Vagina (tissue), 2 donors: ENCODE measurements at regions not wholly inside any gene's neighbourhood (a gene's known extent, or its start where the extent isn't known, plus 50 kb on each side); places are given as distances from the start of the nearest gene placed in this dataset.

Experiments
- DNase-seq, 2 donors: peaks; one replicate each; pipeline ENCODE4 v3.0.0-alpha.2; 2017; ENCODE audit errors: extremely low spot score in 2 of 2
- H3K27ac ChIP-seq: fragments of 200-600 bp; sonication (generic); one replicate; pipeline ENCODE4 v1.5.1; 2019
- H3K27me3 ChIP-seq: fragments of 200-600 bp; sonication (generic); one replicate; pipeline ENCODE4 v1.5.1; 2019
- H3K36me3 ChIP-seq, 2 donors: fragments of 200-600 bp; sonication (generic); one replicate each; pipeline ENCODE4 v1.5.1; 2017 to 2019
- H3K4me1 ChIP-seq: fragments of 200-600 bp; sonication (generic); one replicate; pipeline ENCODE4 v1.5.1; 2019
- H3K4me3 ChIP-seq, 2 donors: fragments of 200-600 bp; sonication (generic); 1 replicate in 1 of 2; 2 replicates in 1 of 2; pipeline ENCODE4 v1.5.1; 2016 to 2019
- H3K9me3 ChIP-seq: fragments of 200-600 bp; sonication (generic); one replicate; pipeline ENCODE4 v1.5.1; 2019
- CTCF ChIP-seq, 3 experiments: fragments of 450-650 bp in 2 of 3; fragments of 200-600 bp in 1 of 3; sonication (generic) in 1 of 3; IDR thresholded peaks; one replicate each; pipeline ENCODE4 v1.5.1; 2017 to 2019; ENCODE audit warnings: antibody characterized with exemption in 3 of 3, mild to moderate bottlenecking in 2 of 3, moderate library complexity in 2 of 3
- POLR2A ChIP-seq, 2 donors: fragments of 450-650 bp; IDR thresholded peaks; one replicate each; pipeline ENCODE4 v1.6.1; 2017; ENCODE audit warnings: antibody characterized with exemption in 2 of 2, mild to moderate bottlenecking in 2 of 2, moderate library complexity in 2 of 2
- POLR2AphosphoS5 ChIP-seq, 2 donors: sonication (generic); formaldehyde crosslinking; IDR thresholded peaks; one replicate each; pipeline ENCODE4 v1.9.0; 2017; ENCODE audit warnings: antibody characterized with exemption in 2 of 2, mild to moderate bottlenecking in 2 of 2, low read depth in 1 of 2; ENCODE audit not compliant: insufficient read depth in 1 of 2
- intact Hi-C: fragments of 100-400 bp; cut with DNase I; formaldehyde crosslinking; loops from one replicate; pipeline ENCODE4 v1.15.1; 2023

- Histone ChIP-seq H3K36me3 (no peaks in the 10 kb centered on the region), H3K9me3 (no peaks in the 10 kb centered on the region), H3K4me3 (no peak overlapping the region), H3K27ac (peak overlapping the region; percentile 17), H3K4me1 (peaks cover 29% of the 10 kb centered on the region), H3K27me3 (no peaks in the 10 kb centered on the region)
- DNase-seq, result no peak
- no peak for TF ChIP-seq POLR2A (IDR thresholded peaks at IDR 0.05)
- no peak for TF ChIP-seq POLR2AphosphoS5 (IDR thresholded peaks at IDR 0.05; ENCODE audit: insufficient read depth in 1 of 2, low read depth in 1 of 2)
- intact Hi-C loops, result no loop called here
Observed at GRCh38 chr3:106126067-106126845, 257.4 kb upstream of the CBLB start.

- no peaks in the 10 kb centered on the region for H3K9me3 ChIP-seq
- TF ChIP-seq CTCF (IDR thresholded peaks at IDR 0.05) (no peak), POLR2AphosphoS5 (IDR thresholded peaks at IDR 0.05; ENCODE audit: insufficient read depth in 1 of 2, low read depth in 1 of 2) (no peak), POLR2A (IDR thresholded peaks at IDR 0.05) (no peak)
- intact Hi-C loops, result no loop called here
Observed at GRCh38 chr3:106126846-106127235, 258.0 kb upstream of the CBLB start.

GRCh38 chr3:106129939-106130338 lies 261.1 kb upstream of the CBLB start:
- TF ChIP-seq POLR2AphosphoS5 (IDR thresholded peaks at IDR 0.05; ENCODE audit: insufficient read depth in 1 of 2, low read depth in 1 of 2), result no peak
- TF ChIP-seq CTCF (IDR thresholded peaks at IDR 0.05), result no peak
- no peak for TF ChIP-seq POLR2A (IDR thresholded peaks at IDR 0.05)

More at GRCh38 chr3:106126846-106127235, 258.0 kb upstream of the CBLB start:
- H3K27ac ChIP-seq, result peak overlapping the region; percentile 11
- H3K4me1 ChIP-seq, result peaks cover 33% of the 10 kb centered on the region
- H3K27me3 ChIP-seq, result no peaks in the 10 kb centered on the region
- no peak for DNase-seq
- no peak overlapping the region for H3K4me3 ChIP-seq
- H3K36me3 ChIP-seq, result no peaks in the 10 kb centered on the region

GRCh38 chr3:106130384-106131198 lies 261.8 kb upstream of the CBLB start:
- DNase-seq, result no peak
- TF ChIP-seq POLR2A (IDR thresholded peaks at IDR 0.05), result no peak
- no peak for TF ChIP-seq CTCF (IDR thresholded peaks at IDR 0.05)
- TF ChIP-seq POLR2AphosphoS5 (IDR thresholded peaks at IDR 0.05; ENCODE audit: insufficient read depth in 1 of 2, low read depth in 1 of 2), result no peak
- Histone ChIP-seq H3K36me3 (no peaks in the 10 kb centered on the region), H3K27me3 (no peaks in the 10 kb centered on the region), H3K4me3 (no peak overlapping the region), H3K27ac (no peak overlapping the region), H3K9me3 (no peaks in the 10 kb centered on the region), H3K4me1 (peaks cover 24% of the 10 kb centered on the region)
- intact Hi-C loops, result no loop called here

More at GRCh38 chr3:106129939-106130338, 261.1 kb upstream of the CBLB start:
- Histone ChIP-seq H3K4me1 (peaks cover 30% of the 10 kb centered on the region), H3K27me3 (no peaks in the 10 kb centered on the region), H3K4me3 (no peak overlapping the region), H3K36me3 (no peaks in the 10 kb centered on the region), H3K27ac (no peak overlapping the region), H3K9me3 (no peaks in the 10 kb centered on the region)
- DNase-seq, result no peak
- intact Hi-C loops, result no loop called here

GRCh38 chr3:106135451-106136160 lies 266.8 kb upstream of the CBLB start:
- Histone ChIP-seq H3K27ac (no peak overlapping the region), H3K27me3 (no peaks in the 10 kb centered on the region), H3K9me3 (no peaks in the 10 kb centered on the region), H3K36me3 (no peaks in the 10 kb centered on the region), H3K4me3 (no peak overlapping the region), H3K4me1 (peaks cover 11% of the 10 kb centered on the region)
- DNase-seq, result no peak
- intact Hi-C loops, result no loop called here
- TF ChIP-seq POLR2A (IDR thresholded peaks at IDR 0.05) (no peak), CTCF (IDR thresholded peaks at IDR 0.05) (no peak), POLR2AphosphoS5 (IDR thresholded peaks at IDR 0.05; ENCODE audit: insufficient read depth in 1 of 2, low read depth in 1 of 2) (no peak)
